OCI-LY3 (cell line): ENCODE measurements at regions not wholly inside any gene's neighbourhood (a gene's known extent, or its start where the extent isn't known, plus 50 kb on each side); places are given as distances from the start of the nearest gene placed in this dataset.

Source experiments
- H2AFZ ChIP-seq: fragments of 200-600, 300-600 bp; shearing (Covaris generic); 2 replicates; pipeline ENCODE4 v1.6.0; 2014; ENCODE audit warnings: antibody characterized with exemption, low read depth, low read length
- H3K27ac ChIP-seq: fragments of 200-600, 300-600 bp; sonication (generic); 2 replicates; pipeline ENCODE4 v1.5.1; 2014; ENCODE audit warnings: mild to moderate bottlenecking, low read length, moderate library complexity, mixed read lengths
- H3K27me3 ChIP-seq: fragments of 200-600, 300-600 bp; sonication (generic); 2 replicates; pipeline ENCODE4 v1.6.1; 2014; ENCODE audit warnings: low read depth, low read length, mixed read lengths
- H3K36me3 ChIP-seq: fragments of 200-600, 300-600 bp; sonication (generic); replicated peaks from 2 replicates; pipeline ENCODE3; 2014; ENCODE audit warnings: low read depth, low read length, mixed read lengths
- H3K4me1 ChIP-seq: fragments of 300-600, 200-600 bp; sonication (generic); 2 replicates; pipeline ENCODE4 v1.6.1; 2014; ENCODE audit warnings: low read length, mixed read lengths
- H3K4me2 ChIP-seq: fragments of 200-600, 300-600 bp; sonication (generic); 2 replicates; pipeline ENCODE4 v1.6.1; 2014; ENCODE audit warnings: low read length, mixed read lengths
- H3K4me3 ChIP-seq: fragments of 300-600, 200-600 bp; sonication (generic); 2 replicates; pipeline ENCODE4 v1.5.1; 2014; ENCODE audit warnings: antibody characterized with exemption, mild to moderate bottlenecking, low read length, moderate library complexity
- H3K79me2 ChIP-seq: fragments of 300-600, 200-600 bp; shearing (Covaris generic); 2 replicates; pipeline ENCODE4 v1.6.1; 2014; ENCODE audit warnings: mild to moderate bottlenecking, low read length, mixed read lengths
- H3K9ac ChIP-seq: fragments of 300-600, 200-600 bp; shearing (Covaris generic); 2 replicates; pipeline ENCODE4 v1.6.0; 2014; ENCODE audit warnings: mild to moderate bottlenecking, low read length, moderate library complexity
- H3K9me3 ChIP-seq: fragments of 200-600, 300-600 bp; shearing (Covaris generic); 2 replicates; pipeline ENCODE4 v1.6.1; 2014; ENCODE audit warnings: low read length, mixed read lengths; ENCODE audit not compliant: insufficient read depth
- H4K20me1 ChIP-seq: fragments of 200-600, 300-600 bp; sonication (generic); 2 replicates; pipeline ENCODE4 v1.6.1; 2016; ENCODE audit warnings: low read length, mixed read lengths; ENCODE audit not compliant: insufficient read depth
- CTCF ChIP-seq: fragments of 200-600, 300-600 bp; sonication (generic); IDR thresholded peaks from 2 replicates; pipeline ENCODE4 v1.5.1; 2014; ENCODE audit warnings: antibody characterized with exemption, low read length, low read depth
- EZH2phosphoT487 ChIP-seq: fragments of 200-600 bp; shearing (Covaris generic); IDR thresholded peaks from 2 replicates; pipeline ENCODE4 v1.6.1; 2018; ENCODE audit warnings: antibody characterized with exemption, mixed run types, low read depth

DNA sequence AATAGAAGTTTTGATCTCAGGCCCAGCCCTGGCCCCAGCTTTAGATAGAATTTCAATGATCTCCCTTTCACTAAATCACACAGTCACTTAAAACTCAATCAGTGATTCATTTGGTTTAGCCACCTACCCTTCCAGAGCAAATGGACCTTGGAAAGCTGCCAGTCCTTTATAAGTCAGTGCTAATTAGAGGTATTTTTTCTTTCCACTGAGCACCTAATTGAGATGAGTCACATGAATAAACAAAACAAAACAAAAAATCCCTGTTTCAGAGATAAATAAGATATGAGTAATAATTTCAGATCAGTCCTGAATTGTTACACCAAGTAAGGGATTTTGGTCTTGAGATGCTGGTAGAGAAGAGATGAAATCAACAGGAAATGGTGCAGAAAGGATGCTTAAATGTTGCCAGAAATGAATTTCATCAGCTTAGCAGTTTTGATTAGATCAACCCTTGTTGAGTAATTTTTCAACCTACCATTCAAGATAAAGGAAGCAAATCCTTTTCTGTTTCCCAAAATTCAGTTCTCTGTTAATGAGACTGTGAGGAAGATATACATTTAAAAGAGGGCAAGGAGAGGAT, 352.0 kb upstream of the COL8A1 start:
- no peak for TF ChIP-seq EZH2phosphoT487
- TF ChIP-seq CTCF: no peak
- Histone ChIP-seq H3K4me2 (no peak overlapping the region), H3K27me3 (no peaks in the 10 kb centered on the region), H3K79me2 (no peaks in the 10 kb centered on the region), H4K20me1 (no peaks in the 10 kb centered on the region), H3K27ac (no peak overlapping the region), H2AFZ (no peak overlapping the region), H3K9ac (no peak overlapping the region), H3K36me3 (no peaks in the 10 kb centered on the region), H3K4me3 (no peak overlapping the region), H3K4me1 (no peaks in the 10 kb centered on the region), H3K9me3 (no peaks in the 10 kb centered on the region)

- H3K4me1 ChIP-seq: no peaks in the 10 kb centered on the region
- TF ChIP-seq EZH2phosphoT487: no peak
- no peak for TF ChIP-seq CTCF
- no peak overlapping the region for H2AFZ ChIP-seq
- H3K36me3 ChIP-seq: no peaks in the 10 kb centered on the region
- H3K27ac ChIP-seq: no peak overlapping the region
- H3K27me3 ChIP-seq: no peaks in the 10 kb centered on the region
- H3K4me3 ChIP-seq: no peak overlapping the region
- no peaks in the 10 kb centered on the region for H3K79me2 ChIP-seq
- no peak overlapping the region for H3K4me2 ChIP-seq
- H3K9ac ChIP-seq: no peak overlapping the region
- H3K9me3 ChIP-seq: no peaks in the 10 kb centered on the region
- no peaks in the 10 kb centered on the region for H4K20me1 ChIP-seq
Observed at GRCh38 chr3:99269606-99270351, 368.3 kb upstream of the DCBLD2 start.

DNA sequence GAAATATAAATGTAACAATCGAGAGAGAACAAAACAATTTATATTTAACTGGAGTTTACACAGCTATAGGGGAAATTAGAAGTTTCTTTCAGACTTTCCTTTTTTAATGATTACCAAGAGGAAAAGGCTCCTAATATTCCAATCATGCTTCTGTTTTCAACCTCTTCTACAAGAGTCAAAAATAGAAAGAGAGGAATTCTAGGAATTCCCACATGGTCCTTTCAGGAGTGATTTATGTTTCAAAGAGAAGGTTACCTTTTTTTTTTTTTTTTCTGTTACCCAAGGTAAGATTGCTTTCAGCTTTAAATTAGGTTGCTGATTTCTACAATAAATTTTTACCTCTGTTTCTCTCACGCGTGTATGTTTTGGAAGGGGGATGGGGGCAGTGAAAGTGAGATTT, 355.3 kb upstream of the DCBLD2 start:
- no peak overlapping the region for H3K4me2 ChIP-seq
- no peak overlapping the region for H3K27ac ChIP-seq
- no peaks in the 10 kb centered on the region for H3K9me3 ChIP-seq
- H2AFZ ChIP-seq: no peak overlapping the region
- H3K79me2 ChIP-seq: no peaks in the 10 kb centered on the region
- H3K4me1 ChIP-seq: no peaks in the 10 kb centered on the region
- H3K4me3 ChIP-seq: no peak overlapping the region
- no peaks in the 10 kb centered on the region for H3K27me3 ChIP-seq
- H4K20me1 ChIP-seq: no peaks in the 10 kb centered on the region
- H3K36me3 ChIP-seq: no peaks in the 10 kb centered on the region
- no peak overlapping the region for H3K9ac ChIP-seq
- TF ChIP-seq CTCF (no peak), EZH2phosphoT487 (no peak)

DNA sequence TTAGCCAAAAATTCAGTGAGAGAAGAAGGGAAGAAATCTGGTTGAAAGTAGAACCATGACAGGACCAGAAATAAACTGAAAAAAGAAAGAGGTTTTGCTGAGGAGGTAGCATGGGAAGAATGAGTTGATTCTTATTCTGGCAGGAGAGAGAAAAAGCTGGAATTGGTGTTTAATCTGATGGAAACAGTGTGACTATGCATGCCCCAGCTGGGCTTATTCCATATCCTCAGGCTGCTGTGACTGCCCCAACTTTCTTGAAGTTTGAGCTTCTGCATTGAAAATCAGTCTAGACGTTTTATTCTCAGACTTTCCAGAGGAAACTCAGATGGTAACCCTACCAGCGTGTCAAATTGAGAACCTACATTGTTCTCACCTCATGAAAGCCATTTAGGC, 352.5 kb upstream of the DCBLD2 start:
- H3K27me3 ChIP-seq: no peaks in the 10 kb centered on the region
- no peak overlapping the region for H3K9ac ChIP-seq
- H3K4me3 ChIP-seq: no peak overlapping the region
- no peak for TF ChIP-seq CTCF
- no peak for TF ChIP-seq EZH2phosphoT487
- H3K9me3 ChIP-seq: no peaks in the 10 kb centered on the region
- no peaks in the 10 kb centered on the region for H3K79me2 ChIP-seq
- no peaks in the 10 kb centered on the region for H3K4me1 ChIP-seq
- no peak overlapping the region for H3K27ac ChIP-seq
- H3K36me3 ChIP-seq: no peaks in the 10 kb centered on the region
- no peak overlapping the region for H2AFZ ChIP-seq
- no peak overlapping the region for H3K4me2 ChIP-seq
- no peaks in the 10 kb centered on the region for H4K20me1 ChIP-seq
